Type B pancreatic cell (in vitro differentiated cells): ENCODE measurements at regions not wholly inside any gene's neighbourhood (a gene's known extent, or its start where the extent isn't known, plus 50 kb on each side); places are given as distances from the start of the nearest gene placed in this dataset.

ENCODE experiments used
- DNase-seq: peaks from one replicate; pipeline ENCODE4 v3.0.0; 2021; ENCODE audit warnings: mixed read lengths; ENCODE audit not compliant: unreplicated experiment; ENCODE audit errors: extremely low spot score
- H3K27ac Mint-ChIP-seq: 2 replicates; pipeline ENCODE4 v1.8.0; 2021; ENCODE audit warnings: mild to moderate bottlenecking, mixed read lengths
- H3K27me3 Mint-ChIP-seq: 2 replicates; pipeline ENCODE4 v1.8.0; 2021; ENCODE audit warnings: mixed read lengths
- H3K36me3 Mint-ChIP-seq: 2 replicates; pipeline ENCODE4 v1.8.0; 2021; ENCODE audit warnings: mixed read lengths
- H3K4me1 Mint-ChIP-seq: one replicate; pipeline ENCODE4 v1.8.0; 2021; ENCODE audit warnings: mixed read lengths; ENCODE audit not compliant: unreplicated experiment
- H3K4me3 Mint-ChIP-seq: 2 replicates; pipeline ENCODE4 v1.8.0; 2021; ENCODE audit warnings: mild to moderate bottlenecking, mixed read lengths
- H3K9me3 Mint-ChIP-seq: 2 replicates; pipeline ENCODE4 v1.8.0; 2021; ENCODE audit warnings: mixed read lengths
- TF ChIP-seq, protein P1 (sequence below): fragments of 200-600 bp; sonication (generic); conservative IDR thresholded peaks from 2 replicates; pipeline ENCODE4 v1.5.0; 2021; ENCODE audit warnings: antibody characterized with exemption, mild to moderate bottlenecking

DNA sequence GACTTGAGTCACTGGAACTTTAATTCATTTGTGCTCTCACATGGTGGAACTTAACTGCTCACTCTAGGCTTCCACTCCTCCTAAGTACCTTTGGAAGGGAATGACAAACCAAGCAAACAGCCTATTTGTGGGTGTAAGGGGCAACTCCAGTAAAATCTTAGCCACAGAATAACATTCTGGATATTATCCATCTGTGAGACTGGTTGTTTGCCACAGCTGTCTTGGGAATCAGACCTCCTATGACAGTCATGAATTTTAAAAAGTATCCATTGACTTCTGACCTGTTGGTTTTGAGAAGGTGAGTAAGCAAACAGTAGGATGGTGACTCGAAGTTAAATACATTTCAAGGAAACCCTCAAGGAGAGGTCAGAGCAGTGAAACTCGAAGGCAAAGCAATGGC is 147.3 kb upstream of the CDIN1 start:
- Mint-ChIP-seq H3K4me3 (no peak overlapping the region), H3K27ac (no peak overlapping the region), H3K9me3 (no peaks in the 10 kb centered on the region), H3K4me1 (no peaks in the 10 kb centered on the region), H3K36me3 (no peaks in the 10 kb centered on the region), H3K27me3 (no peaks in the 10 kb centered on the region)
- TF ChIP-seq, protein P1, sequence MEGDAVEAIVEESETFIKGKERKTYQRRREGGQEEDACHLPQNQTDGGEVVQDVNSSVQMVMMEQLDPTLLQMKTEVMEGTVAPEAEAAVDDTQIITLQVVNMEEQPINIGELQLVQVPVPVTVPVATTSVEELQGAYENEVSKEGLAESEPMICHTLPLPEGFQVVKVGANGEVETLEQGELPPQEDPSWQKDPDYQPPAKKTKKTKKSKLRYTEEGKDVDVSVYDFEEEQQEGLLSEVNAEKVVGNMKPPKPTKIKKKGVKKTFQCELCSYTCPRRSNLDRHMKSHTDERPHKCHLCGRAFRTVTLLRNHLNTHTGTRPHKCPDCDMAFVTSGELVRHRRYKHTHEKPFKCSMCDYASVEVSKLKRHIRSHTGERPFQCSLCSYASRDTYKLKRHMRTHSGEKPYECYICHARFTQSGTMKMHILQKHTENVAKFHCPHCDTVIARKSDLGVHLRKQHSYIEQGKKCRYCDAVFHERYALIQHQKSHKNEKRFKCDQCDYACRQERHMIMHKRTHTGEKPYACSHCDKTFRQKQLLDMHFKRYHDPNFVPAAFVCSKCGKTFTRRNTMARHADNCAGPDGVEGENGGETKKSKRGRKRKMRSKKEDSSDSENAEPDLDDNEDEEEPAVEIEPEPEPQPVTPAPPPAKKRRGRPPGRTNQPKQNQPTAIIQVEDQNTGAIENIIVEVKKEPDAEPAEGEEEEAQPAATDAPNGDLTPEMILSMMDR: no peak
- DNase-seq: no peak

DNA sequence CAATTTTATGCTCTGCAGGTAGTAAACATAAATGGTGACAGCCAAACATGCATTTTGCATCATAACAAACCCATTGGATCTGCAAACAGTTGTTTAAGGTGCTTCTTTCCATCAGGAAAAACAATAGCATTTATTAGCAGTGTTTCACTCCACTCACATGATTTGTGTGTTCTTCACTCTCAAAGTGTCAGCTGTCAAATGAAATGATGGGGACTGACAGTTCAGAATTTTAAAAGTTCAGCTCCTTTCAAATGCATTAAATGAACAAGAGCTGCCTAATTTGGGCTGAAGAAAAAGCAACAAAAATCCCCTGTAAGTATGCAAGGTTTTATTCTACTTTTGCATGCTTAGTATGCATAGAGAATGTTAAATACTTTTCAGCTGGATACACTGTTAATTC is 145.2 kb upstream of the CDIN1 start:
- no peaks in the 10 kb centered on the region for H3K9me3 Mint-ChIP-seq
- no peaks in the 10 kb centered on the region for H3K36me3 Mint-ChIP-seq
- DNase-seq: no peak
- no peaks in the 10 kb centered on the region for H3K4me1 Mint-ChIP-seq
- TF ChIP-seq, protein P1: no peak
- no peak overlapping the region for H3K4me3 Mint-ChIP-seq
- H3K27ac Mint-ChIP-seq: no peak overlapping the region
- H3K27me3 Mint-ChIP-seq: no peaks in the 10 kb centered on the region

DNA sequence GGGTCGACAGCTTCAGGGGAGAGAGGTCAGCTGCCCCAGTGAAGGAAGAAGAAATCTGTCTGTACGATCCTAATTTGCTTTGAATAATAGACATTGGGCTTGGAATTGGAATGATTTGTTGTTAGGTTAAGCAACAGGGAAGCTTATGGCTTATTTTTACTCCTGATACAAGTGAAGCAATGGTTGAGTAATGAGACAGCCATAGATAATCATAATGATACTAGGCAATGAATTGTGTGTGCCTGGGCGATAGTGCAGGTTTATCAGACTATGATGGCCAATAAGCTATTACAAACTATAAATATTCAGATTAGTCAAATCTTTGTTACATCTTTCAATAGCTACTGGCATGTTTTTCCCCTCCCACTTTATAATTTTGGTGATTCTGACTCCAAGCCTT is 140.9 kb upstream of the CDIN1 start:
- Mint-ChIP-seq H3K4me3 (no peak overlapping the region), H3K9me3 (no peaks in the 10 kb centered on the region), H3K27me3 (no peaks in the 10 kb centered on the region), H3K27ac (no peak overlapping the region), H3K36me3 (no peaks in the 10 kb centered on the region), H3K4me1 (no peaks in the 10 kb centered on the region)
- DNase-seq: no peak
- TF ChIP-seq, protein P1: no peak

DNA sequence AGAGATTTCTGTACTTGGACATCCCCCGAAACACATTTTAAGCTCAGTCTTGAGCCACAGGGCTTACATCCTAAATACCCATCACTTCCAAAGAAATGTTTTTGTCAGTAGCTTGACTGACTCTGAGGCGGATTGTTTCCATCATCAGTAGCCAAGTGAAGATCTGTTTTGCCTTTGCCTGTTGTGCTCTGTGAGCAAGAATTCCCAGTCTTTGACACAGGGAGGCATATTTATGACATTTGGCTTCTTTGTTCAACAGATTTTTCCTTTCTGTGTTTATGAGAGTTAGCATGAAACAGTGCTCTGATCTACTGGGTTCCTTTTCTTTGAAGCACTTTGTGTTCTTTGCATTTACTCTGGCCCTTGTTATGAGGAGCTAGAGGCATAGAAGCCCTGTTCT is 132.1 kb upstream of the CDIN1 start:
- H3K36me3 Mint-ChIP-seq: no peaks in the 10 kb centered on the region
- H3K9me3 Mint-ChIP-seq: peaks cover 5% of the 10 kb centered on the region
- H3K4me3 Mint-ChIP-seq: no peak overlapping the region
- no peak overlapping the region for H3K27ac Mint-ChIP-seq
- no peak for DNase-seq
- TF ChIP-seq, protein P1: no peak
- peaks cover 4% of the 10 kb centered on the region for H3K27me3 Mint-ChIP-seq
- peaks cover 9% of the 10 kb centered on the region for H3K4me1 Mint-ChIP-seq

DNA sequence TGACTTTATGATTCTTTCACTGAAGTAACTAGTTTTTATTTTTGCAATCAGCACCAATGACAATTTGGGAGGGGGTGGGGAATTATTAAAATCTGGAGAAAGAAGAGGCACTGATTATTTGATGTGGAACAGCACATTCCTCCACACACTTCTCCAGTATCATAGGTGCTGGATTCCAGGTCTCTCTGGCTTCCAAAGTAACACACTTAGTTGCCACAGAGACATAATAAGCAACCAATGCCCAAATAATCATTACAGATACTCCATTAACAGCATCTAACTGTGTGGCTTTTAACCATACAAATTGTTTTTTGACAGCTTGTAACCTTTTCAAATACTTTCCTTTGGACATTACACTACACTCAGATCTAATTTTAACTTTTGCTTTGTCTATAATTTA is 131.0 kb upstream of the CDIN1 start:
- peaks cover 4% of the 10 kb centered on the region for H3K27me3 Mint-ChIP-seq
- TF ChIP-seq, protein P1: no peak
- no peak overlapping the region for H3K27ac Mint-ChIP-seq
- peaks cover 9% of the 10 kb centered on the region for H3K4me1 Mint-ChIP-seq
- no peaks in the 10 kb centered on the region for H3K36me3 Mint-ChIP-seq
- DNase-seq: no peak
- peaks cover 9% of the 10 kb centered on the region for H3K9me3 Mint-ChIP-seq
- no peak overlapping the region for H3K4me3 Mint-ChIP-seq

DNA sequence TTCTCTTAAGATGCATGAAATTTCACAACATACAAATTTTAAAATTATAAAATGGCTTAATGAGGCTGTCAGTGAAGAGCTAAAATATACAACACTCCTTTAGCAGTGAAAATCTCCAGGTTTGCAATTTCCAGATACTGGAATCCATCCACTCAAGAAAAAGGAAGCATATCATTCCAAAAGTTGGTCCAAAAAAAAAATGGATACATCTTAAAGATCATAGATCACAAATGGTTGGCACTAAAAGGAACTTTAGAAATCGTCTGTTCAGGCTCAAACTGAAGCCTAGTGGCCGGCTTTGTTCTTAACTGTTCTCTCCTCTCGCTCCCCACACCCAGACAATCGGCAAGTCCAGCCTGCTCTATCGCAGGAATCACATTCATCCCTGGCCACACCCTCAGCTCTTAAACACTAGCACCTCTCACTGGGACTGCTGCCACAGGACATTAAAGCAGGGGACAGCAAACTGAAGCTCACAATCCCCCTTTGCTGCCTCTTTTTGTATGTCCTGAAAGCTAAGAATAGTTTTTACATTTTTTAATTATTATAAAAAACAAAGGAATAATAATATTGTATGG is 130.3 kb upstream of the CDIN1 start:
- no peak for DNase-seq
- Mint-ChIP-seq H3K9me3 (peaks cover 9% of the 10 kb centered on the region), H3K27ac (no peak overlapping the region), H3K36me3 (no peaks in the 10 kb centered on the region), H3K27me3 (peaks cover 4% of the 10 kb centered on the region), H3K4me1 (peaks cover 9% of the 10 kb centered on the region), H3K4me3 (no peak overlapping the region)
- TF ChIP-seq, protein P1: peak; percentile 37
